GM18517 (cell line): ENCODE measurements at regions not wholly inside any gene's neighbourhood (a gene's known extent, or its start where the extent isn't known, plus 50 kb on each side); places are given as distances from the start of the nearest gene placed in this dataset.
"Not testable (repeated sequence)": the region's sequence is repeated elsewhere in the genome, so short reads cannot be mapped to it uniquely, and the experiment has no call there.

Experiments
- ATAC-seq: cut with Tn5 transposase; IDR thresholded peaks from one replicate; pipeline ENCODE4 v1.9.1; 2021; ENCODE audit warnings: mild to moderate bottlenecking, moderate library complexity; ENCODE audit not compliant: unreplicated experiment

DNA sequence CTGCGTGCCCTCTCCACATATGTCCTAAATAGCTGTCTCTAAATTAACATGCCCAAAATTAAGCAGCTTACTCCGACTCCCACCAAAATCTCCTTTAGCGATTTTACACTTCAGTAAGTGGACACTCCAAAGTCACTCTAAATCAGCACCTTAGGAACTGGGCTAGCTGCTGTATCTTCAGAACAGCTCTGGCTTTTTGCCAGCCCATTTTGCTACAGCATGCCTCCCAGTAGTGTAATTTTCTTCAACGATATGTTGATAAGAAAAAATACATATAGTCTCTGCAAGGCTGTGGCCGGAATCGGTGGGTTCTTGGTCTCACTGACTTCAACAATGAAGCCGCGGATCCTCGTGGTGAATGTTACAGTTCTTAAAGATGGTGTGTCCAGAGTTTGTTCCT is 291.8 kb upstream of the RGPD4 start:
- no peak for ATAC-seq

DNA sequence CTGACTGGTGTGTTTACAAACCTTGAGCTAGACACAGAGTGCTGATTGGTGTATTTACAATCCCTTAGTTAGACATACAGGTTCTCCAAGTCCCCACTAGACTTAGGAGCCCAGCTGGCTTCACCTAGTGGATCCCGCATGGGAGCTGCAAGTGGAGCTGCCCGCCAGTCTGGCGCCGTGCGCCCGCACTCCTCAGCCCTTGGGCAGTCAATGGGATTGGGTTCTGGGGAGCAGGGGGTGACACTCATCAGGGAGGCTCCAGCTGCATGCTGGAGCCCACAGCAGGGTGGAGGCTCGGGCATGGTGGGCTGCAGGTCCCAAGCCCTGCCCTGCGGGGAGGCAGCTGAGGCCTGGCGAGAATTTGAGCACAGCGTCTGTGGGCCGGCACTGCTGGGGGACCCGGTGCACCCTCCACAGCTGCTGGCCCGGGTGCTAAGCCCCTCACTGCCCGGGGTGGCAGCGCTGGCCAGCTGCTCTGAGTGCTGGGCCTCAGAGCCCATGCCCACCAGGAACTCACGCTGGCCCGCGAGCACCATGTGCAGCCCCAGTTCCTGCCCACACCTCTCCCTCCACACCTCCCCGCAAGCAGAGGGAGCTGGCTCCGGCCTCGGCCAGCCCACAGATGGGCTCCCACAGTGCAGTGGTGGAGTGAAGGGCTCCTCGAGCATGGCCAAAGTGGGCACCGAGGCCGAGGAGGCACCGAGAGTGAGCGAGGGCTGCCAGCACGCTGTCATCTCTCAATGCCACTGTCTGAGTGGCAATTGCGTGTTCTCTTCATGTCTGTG is 290.6 kb upstream of the RGPD4 start:
- ATAC-seq, result not testable (repeated sequence)

DNA sequence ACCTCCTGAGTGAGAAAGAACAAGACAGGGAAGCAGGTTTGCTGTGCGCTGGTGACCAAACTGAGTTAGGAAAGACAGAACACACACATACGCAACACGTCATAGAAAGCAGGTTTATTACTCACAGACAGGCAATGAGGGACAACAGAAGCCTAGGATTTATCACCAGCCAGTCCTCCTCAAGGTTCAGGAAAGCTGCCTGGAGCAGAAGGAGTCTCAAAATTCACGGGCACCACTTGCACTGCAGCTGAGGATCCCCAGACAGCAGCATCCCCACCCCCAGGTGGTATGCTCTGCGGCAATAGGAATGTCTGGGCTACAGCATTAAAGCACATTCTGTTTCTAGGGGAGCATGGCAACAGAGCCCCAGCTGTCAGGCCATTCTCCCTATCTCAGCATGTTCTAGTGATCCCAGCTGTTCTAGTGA is 284.4 kb upstream of the RGPD4 start:
- no peak for ATAC-seq

DNA sequence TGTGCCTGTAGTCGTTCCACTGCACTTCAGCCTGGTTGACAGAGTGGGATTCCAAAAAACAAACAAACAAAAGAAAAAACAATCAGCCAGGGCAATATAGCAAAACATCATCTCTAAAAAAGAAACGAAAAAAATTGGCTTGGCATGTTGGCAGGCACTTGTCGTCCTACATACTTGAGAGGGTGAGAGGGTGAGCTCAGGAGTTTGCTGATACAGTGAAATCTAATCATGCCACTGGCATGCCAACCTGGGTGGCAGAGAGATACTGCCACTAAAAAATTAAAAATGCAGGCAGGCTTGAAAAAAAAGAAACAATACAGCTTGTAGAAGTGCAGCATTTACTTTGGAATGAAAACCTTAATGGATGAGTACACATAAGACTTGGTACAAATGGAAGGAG is 282.9 kb upstream of the RGPD4 start:
- no peak for ATAC-seq

DNA sequence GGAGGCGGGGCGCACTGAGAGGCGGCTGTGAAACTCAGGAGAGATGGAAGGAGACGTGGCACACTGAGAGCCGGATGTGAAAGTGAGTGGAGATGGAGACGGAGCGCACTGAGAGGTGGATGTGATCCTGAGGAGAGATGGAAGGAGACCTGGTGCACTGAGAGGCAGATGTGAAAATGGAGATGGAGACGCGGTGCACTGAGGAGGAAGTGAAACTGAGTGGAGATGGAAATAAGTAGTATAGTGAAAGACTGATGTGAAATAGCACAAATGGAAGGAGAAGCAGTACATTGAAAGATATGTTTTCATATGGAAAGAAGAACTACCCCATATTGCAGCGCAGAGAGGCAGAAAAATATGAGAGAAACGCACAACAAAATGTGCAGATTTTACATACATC is 281.6 kb upstream of the RGPD4 start:
- ATAC-seq, result no peak

DNA sequence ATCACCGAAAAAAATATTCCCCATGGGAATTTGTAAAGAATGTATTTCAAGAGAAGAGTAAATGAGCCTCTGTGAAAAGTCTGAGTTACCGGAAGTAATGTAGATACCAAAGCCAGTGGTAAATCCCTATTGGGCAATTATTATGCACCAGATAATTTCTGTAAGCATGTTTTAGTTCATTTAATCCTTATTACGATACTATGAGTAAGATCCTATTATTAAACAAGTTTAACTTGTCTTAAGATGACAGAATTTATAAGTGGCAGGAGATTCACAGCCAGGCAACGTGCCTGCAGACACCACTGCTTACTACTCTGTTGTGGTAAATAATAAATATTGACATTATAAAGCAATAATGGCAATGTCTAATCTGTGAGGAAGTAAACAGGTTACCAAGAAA is 280.8 kb upstream of the RGPD4 start:
- no peak for ATAC-seq

DNA sequence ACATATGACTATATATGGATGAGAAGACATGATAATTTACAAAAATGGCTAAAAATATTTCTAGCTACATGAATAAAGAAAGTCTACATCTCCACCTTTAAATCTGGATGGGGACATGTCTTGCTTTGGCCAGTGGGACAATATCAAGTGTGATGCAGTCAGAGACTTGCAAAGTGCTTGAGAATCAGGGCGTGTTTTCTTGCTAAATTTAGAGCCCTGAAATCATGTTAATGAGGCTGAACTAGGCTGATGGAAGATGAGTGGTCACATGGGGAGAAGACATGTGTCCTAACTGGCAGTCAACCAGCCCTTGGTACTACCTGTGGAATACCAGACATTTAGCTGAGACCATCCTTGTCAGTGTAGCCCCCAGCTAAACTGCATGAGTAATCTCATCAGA is 278.5 kb upstream of the RGPD4 start:
- ATAC-seq, result no peak

DNA sequence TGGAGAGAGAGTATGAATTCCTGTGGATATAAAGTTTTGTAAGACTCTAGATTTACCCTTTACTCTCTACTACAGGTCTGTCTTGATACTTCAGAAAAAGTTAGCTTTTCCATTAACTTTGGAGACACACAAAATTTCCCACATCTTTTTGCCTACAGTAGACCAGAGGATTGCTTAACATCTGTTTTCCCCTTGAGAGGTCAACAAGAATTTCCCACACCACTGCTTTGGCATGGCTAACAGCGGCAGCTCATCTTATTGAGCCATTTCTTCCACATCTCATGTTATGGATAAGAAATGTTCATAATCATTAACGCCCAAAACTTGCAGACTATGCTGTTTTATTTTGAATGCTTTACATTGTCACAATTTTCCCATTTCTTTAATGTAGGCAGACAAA is 273.6 kb upstream of the RGPD4 start:
- ATAC-seq, result no peak

DNA sequence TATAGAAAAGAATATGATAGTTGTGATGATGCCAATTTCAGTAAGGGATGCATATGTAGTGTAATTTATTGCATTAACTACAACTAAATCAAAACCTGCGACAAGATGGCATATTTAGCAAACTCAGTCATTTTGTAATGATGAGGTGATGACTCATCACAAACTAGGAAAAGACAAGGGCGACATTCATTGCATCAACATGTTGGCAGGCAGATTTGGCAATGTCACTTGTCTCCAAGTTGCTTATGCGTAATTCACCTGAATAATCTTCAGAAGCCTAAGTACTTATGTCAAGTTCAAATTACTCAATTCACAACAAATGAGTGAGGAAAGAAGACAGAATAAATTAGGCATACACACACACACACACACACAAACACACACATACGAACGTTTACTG is 273.2 kb upstream of the RGPD4 start:
- ATAC-seq, result no peak

DNA sequence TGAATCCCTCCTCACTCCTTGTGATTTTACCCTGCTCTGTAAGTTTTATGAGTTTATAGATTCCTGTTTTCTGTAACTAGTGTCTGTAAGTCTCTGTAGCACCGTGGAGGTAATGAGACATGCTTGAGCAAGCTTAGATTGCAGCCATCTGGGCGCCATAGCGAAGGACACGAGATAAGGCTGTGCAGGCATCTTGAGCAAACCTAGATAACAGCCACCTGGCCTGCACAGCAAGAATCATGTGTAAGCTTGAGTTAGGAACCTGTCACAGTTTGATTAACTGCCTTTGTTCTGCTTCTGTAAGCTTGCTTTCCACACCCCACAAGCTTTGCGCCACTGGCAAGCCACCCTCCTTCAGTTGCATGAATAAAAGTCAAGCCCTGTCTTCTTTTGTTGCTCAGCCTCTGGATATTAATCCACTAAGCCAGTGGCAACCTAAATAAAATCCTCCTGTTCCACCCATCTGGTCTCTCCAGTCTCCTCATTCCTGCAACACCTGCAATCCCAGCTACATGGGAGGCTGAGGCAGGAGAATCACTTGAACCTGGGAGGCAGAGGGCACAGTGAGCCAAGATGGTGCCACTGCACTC is 270.6 kb upstream of the RGPD4 start:
- ATAC-seq, result no peak

DNA sequence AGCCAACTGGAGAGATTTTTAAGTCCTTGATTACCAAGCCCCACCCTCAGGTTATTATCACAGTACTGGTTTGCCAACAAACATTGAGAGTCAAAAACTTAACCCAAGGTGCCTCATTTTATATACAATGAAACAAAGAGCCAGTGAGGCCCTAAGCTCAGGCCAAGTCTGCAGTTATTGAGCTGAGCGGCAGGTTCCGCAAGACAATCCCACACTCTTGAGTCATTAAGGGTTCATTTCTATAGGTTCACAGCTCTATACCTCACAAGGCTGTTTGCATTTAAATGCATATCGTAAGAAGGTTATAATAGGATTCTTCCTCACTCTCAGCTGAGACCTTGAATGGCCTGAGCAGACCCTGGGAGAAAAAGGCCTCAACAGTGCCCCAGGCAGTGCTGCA is 268.4 kb upstream of the RGPD4 start:
- no peak for ATAC-seq

DNA sequence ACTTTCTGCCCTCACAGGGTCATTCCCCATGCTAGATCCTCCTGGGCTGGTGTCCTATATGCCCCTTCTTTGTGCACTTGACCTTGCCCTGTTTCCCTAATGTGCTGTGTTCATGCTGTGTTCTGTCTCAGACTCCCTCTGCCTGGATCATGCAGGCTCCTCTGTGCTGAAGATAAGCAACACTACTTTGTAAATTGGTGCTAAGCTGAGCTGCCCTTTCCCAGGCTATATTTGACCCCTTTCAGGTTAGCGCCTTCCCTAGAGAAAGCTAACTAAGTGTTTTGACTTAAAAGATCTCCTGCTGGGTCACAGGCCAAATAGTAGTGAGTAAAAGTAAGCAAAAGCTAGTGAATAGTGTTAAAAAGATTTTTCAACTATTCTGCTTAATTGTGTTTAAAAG is 257.2 kb upstream of the RGPD4 start:
- ATAC-seq, result no peak

DNA sequence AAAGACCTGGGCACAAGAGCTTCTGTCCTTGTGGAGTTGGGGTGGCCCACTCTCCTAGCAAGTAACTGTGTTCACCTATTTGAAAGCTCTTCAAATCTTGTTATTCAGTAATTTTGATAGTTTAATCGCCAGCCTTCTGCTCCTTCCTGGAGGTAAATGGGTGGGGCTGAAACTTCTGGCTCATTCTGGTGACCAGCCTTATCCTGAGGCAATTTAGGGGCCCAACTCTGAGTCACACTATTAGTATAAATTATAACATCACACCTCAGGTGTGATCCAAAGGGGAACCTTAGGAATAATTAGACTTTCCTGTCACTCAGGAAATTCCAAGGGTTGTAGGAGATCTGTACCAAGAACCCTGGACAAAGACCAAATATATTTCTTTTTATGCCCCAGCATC is 255.8 kb upstream of the RGPD4 start:
- no peak for ATAC-seq

DNA sequence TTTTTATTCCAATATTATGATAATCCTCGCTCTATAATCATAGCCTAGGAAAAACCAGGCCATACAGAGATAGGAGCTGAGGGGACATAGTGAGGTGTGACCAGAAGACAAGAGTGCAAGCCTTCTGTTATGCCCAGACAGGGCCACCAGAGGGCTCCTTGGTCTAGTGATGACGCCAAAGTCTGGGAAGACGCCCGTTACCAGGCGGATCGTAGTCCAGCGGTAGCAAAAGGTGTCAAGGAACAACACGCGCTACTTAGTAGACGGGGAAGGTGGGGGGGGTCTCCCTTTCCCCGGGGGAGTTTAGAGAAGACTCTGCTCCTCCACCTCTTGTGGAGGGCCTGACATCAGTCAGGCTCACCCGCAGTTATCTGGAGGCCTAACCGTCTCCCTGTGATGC is 253.8 kb upstream of the RGPD4 start:
- ATAC-seq, result not testable (repeated sequence)

DNA sequence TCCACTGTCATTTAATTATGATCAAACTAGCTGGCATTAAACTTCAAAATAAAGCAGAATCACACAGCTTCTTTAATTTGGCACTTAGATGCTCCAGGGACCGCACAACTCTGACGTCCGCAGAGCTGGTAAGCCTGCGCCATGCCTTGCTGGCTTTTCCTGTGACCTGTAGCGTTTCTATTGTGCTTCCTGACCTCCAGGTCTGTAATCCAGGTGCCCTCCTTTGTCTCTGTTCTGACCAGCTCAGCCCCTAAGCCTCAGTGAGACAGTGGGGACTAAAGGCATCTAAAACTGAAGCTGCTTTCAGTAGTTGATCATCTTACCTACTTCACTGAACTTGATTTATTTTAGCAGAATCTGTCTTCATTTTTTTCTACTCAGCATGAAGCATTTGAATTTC is 249.7 kb upstream of the RGPD4 start:
- ATAC-seq, result no peak

DNA sequence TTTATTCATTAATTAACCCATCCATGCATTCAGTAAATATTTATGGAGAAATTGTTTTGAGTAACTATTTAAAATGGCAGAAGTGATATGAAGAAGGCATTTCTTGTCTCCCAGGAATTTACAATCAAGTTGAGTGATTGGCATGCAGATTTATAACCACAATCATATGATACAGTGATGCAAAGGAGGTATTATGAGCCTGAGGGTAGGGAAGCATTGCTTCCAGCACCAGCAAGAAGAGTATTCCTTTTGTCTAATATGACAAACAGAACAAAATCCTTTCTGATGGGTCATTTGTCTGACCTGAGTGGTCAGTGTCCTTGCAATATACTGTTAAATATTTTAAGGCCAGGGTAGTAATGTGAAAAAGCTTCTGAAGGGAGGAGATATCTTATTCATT is 244.2 kb upstream of the RGPD4 start:
- ATAC-seq, result no peak

DNA sequence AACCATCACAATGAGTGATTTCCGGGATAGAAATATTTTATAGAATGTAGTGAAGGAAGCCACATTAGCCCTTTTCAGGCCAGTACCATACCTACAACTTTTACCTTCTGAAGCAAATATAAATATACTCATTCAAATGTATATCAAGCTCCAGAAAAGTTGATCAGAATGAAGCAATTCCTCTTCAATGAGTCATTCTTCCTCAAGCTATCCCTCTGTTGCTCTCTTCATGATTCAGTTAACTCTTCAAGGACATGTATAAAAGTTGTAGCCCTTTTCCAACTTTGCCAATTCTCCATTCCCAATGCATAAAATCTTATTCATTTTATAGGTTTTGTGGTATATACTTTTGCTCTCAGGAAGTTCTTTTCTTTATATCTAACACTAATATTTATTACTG is 242.1 kb upstream of the RGPD4 start:
- no peak for ATAC-seq

DNA sequence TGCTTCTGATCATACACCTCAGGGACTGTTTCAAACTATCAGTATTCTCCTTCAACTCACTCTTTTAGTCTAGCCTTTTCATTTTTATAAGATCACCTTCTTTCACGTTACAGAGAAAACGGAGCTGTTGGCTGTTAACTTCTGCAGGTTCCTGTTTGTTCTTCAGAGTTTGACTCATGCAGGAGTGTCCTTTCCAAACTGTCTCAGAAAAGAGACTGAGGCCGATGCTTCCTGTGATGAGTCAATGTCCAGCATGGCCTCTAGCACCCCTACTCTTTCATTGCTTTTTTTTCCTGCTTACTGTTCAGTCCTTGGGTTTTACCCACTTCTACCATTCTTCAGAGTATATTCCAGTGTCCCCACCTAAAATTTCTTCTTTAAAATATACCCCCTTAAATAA is 240.8 kb upstream of the RGPD4 start:
- no peak for ATAC-seq

DNA sequence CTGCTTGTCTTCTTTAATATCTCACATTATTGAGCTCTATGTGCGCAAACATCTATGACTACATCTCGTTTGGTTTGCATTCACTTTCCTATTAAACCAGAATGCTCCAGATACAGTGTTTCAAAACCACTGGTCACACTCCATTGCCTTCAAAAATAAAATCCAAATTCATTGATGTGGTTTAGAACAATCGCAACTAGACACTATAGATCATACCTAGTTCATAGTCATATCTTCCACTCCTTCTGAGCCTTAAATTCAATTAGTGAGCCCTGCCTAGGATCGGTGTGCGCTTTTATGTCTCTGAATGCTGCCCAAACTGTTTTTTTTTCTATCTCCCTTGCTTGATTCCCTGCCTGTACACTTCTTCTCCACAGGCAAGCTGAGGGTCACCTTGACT is 238.5 kb upstream of the RGPD4 start:
- ATAC-seq, result no peak

DNA sequence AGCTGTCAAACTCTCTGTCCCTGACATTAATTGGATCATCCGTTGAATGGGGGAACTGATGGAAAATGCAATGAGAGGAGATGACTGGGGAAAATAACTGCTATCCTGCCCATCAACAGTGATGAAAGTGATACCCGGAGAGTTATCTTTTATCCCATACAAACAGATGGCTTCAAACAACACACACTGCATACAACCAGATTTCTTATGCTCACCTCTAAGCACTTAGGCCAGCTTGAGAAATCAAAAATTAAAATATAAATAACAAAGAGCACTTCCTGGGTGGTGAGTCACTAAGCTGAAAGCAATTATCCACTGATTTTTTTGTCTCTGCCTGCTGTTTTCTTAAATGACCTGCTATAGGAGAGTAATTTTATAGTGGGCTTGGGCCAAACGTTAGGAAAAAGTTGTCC is 237.6 kb upstream of the RGPD4 start:
- ATAC-seq, result no peak

DNA sequence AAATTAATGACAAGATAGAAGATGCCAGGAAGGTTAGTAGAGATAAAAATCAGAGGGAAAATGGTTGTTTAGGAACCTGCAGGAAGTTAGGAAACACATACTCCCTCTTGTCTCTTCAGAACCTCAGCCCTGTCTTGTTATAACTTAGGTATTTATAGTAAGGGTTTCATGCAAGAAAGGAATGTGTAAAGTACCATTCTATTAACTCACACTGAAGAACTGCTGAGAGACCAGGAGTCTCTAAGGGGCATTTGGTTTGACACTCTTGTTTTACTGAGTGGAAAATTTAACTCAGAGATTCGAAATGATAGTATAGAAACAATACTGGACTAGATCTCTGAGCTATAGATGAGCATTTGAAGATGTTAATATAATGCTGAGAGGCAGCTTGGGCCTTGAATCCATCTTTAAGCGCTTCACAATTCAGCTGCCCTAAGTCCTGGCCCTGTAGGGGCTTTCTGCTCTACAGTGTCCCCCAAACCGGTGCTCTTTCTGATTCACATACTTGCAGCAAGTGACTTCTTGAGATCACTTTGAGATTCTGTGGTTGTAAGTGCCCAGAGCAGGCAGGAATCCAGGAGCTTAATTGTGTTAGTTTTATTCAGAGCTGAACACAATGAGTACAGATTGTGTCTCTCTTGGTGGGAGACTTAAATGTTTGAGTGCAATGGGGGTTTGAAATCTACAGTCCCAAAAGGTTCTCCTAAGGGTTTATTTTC is 235.0 kb upstream of the RGPD4 start:
- ATAC-seq, result no peak

DNA sequence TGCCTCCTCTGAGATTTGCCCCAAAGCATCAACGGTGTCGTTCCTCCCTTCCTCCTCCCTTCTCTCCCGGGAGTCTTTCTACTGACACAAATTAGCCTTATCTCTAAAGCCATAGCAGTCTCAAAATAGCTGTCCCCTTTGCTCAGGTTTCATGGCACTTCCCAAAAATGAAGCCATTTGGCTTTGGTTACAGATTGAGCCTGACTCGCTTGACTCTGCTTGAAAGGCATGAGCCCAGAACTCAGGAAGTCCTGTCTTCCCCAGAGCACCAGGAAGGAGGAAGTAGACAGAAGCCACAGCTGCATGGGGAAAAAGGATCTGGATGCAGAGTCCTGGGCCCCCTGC is 234.4 kb upstream of the RGPD4 start:
- no peak for ATAC-seq
